Loucy (cell line): ENCODE measurements at regions not wholly inside any gene's neighbourhood (a gene's known extent, or its start where the extent isn't known, plus 50 kb on each side); places are given as distances from the start of the nearest gene placed in this dataset.

Experiments
- H2AFZ ChIP-seq: fragments of 200-600 bp; sonication (generic); 2 replicates; pipeline ENCODE4 v1.6.0; 2016; ENCODE audit warnings: antibody characterized with exemption, mild to moderate bottlenecking, low read length, moderate library complexity
- H3F3A ChIP-seq: fragments of 200-600 bp; 2 replicates; pipeline ENCODE4 v1.6.0; 2016; ENCODE audit warnings: antibody characterized with exemption, low read depth, mild to moderate bottlenecking
- H3K27me3 ChIP-seq: fragments of 200-600 bp; sonication (generic); 2 replicates; pipeline ENCODE4 v1.6.1; 2014; ENCODE audit warnings: low read length, mild to moderate bottlenecking; ENCODE audit not compliant: insufficient read depth, poor library complexity, severe bottlenecking
- H3K36me3 ChIP-seq: fragments of 200-600 bp; sonication (generic); 2 replicates; pipeline ENCODE4 v1.6.1; 2016; ENCODE audit warnings: low read length; ENCODE audit not compliant: insufficient read depth
- H3K4me1 ChIP-seq: fragments of 200-600 bp; sonication (generic); 2 replicates; pipeline ENCODE4 v1.5.1; 2014; ENCODE audit warnings: low read length, mild to moderate bottlenecking; ENCODE audit not compliant: insufficient read depth, poor library complexity, severe bottlenecking
- H3K4me2 ChIP-seq: fragments of 200-600 bp; sonication (generic); 2 replicates; pipeline ENCODE4 v1.6.0; 2014; ENCODE audit warnings: antibody characterized with exemption, low read length, low read depth, mild to moderate bottlenecking; ENCODE audit not compliant: poor library complexity, severe bottlenecking
- H3K4me3 ChIP-seq: fragments of 200-600 bp; sonication (generic); 2 replicates; pipeline ENCODE4 v1.5.1; 2014; ENCODE audit warnings: low read length, mild to moderate bottlenecking, mixed read lengths; ENCODE audit not compliant: poor library complexity, severe bottlenecking
- H3K79me2 ChIP-seq: fragments of 200-600 bp; sonication (generic); 2 replicates; pipeline ENCODE4 v1.6.1; 2014; ENCODE audit warnings: low read length; ENCODE audit not compliant: insufficient read depth
- H3K9ac ChIP-seq: fragments of 200-600 bp; sonication (generic); 2 replicates; pipeline ENCODE4 v1.6.0; 2014; ENCODE audit warnings: mild to moderate bottlenecking, low read depth, low read length, moderate library complexity; ENCODE audit not compliant: poor library complexity, severe bottlenecking
- H3K9me2 ChIP-seq: fragments of 200-600 bp; sonication (generic); replicated peaks from 2 replicates; pipeline ENCODE4 v1.6.1; 2016; ENCODE audit warnings: low read depth, low read length, mixed read lengths
- H3K9me3 ChIP-seq: fragments of 200-600 bp; sonication (generic); 2 replicates; pipeline ENCODE4 v1.6.1; 2014; ENCODE audit warnings: mild to moderate bottlenecking, antibody characterized with exemption, low read length, low read depth; ENCODE audit not compliant: insufficient read depth
- H4K20me1 ChIP-seq: fragments of 200-600 bp; sonication (generic); 2 replicates; pipeline ENCODE4 v1.6.0; 2014; ENCODE audit warnings: antibody characterized with exemption, low read length, mild to moderate bottlenecking; ENCODE audit not compliant: insufficient read depth, poor library complexity, severe bottlenecking
- EZH2phosphoT487 ChIP-seq: fragments of 200-600 bp; IDR thresholded peaks from 2 replicates; pipeline ENCODE4 v1.6.1; 2018; ENCODE audit warnings: antibody characterized with exemption, mild to moderate bottlenecking, moderate library complexity, borderline replicate concordance
- TF ChIP-seq, protein P1 (sequence below): fragments of 200-600 bp; sonication (generic); conservative IDR thresholded peaks from 2 replicates; pipeline ENCODE4 v1.5.1; 2014; ENCODE audit warnings: mild to moderate bottlenecking, antibody characterized with exemption, low read length

DNA sequence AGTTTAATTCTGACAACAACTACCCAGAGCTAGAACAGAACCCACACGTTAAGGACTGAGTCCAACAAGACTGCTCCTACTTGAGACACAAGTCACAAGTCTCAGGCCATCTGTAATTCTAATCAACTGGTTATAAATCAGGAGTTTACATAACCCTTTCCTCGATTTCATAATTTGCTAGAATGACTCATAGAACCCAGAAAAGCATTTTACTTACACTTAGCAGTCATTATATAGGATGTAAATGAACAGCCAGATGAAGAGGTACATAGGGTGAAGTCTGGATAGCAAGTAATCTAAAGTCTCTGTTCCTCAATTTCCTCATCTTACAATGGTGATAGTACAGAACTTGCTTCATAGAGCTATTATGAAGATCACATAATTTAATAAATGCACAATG lies 1018.2 kb downstream of the DIPK2A start:
- Histone ChIP-seq H2AFZ (no peak overlapping the region), H3K9me3 (no peaks in the 10 kb centered on the region), H3F3A (no peaks in the 10 kb centered on the region), H3K36me3 (no peaks in the 10 kb centered on the region), H3K27me3 (no peaks in the 10 kb centered on the region), H3K4me3 (no peak overlapping the region), H3K9me2 (no peaks in the 10 kb centered on the region), H3K79me2 (no peaks in the 10 kb centered on the region), H3K4me2 (no peak overlapping the region), H3K9ac (no peak overlapping the region), H4K20me1 (no peaks in the 10 kb centered on the region), H3K4me1 (no peaks in the 10 kb centered on the region)
- no peak for TF ChIP-seq EZH2phosphoT487
- TF ChIP-seq, protein P1, sequence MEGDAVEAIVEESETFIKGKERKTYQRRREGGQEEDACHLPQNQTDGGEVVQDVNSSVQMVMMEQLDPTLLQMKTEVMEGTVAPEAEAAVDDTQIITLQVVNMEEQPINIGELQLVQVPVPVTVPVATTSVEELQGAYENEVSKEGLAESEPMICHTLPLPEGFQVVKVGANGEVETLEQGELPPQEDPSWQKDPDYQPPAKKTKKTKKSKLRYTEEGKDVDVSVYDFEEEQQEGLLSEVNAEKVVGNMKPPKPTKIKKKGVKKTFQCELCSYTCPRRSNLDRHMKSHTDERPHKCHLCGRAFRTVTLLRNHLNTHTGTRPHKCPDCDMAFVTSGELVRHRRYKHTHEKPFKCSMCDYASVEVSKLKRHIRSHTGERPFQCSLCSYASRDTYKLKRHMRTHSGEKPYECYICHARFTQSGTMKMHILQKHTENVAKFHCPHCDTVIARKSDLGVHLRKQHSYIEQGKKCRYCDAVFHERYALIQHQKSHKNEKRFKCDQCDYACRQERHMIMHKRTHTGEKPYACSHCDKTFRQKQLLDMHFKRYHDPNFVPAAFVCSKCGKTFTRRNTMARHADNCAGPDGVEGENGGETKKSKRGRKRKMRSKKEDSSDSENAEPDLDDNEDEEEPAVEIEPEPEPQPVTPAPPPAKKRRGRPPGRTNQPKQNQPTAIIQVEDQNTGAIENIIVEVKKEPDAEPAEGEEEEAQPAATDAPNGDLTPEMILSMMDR = no peak

DNA sequence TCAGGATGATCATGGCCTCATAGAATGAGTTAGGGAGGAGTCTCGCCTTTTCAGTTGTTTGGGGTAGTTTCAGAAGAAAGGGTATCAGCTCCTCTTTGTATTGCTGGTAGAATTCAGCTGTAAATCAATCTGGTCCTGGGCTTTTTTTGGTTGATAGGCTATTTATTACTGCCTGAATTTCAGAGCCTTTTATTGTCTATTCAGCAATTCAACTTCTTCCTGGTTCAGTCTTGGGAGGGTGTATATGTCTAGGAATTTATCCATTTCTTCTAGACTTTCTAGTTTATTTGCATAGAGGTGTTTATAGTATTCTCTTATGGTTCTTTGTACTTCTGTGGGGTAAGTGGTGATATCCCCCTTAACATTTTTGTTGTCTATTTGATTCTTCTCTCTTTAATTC lies 1024.2 kb downstream of the DIPK2A start:
- no peak for TF ChIP-seq EZH2phosphoT487
- TF ChIP-seq, protein P1 = no peak
- no peaks in the 10 kb centered on the region for H3F3A ChIP-seq
- no peaks in the 10 kb centered on the region for H3K79me2 ChIP-seq
- H4K20me1 ChIP-seq = no peaks in the 10 kb centered on the region
- H3K4me2 ChIP-seq = no peak overlapping the region
- no peaks in the 10 kb centered on the region for H3K4me1 ChIP-seq
- H3K9ac ChIP-seq = no peak overlapping the region
- H3K9me3 ChIP-seq = no peaks in the 10 kb centered on the region
- H2AFZ ChIP-seq = no peak overlapping the region
- H3K4me3 ChIP-seq = no peak overlapping the region
- no peaks in the 10 kb centered on the region for H3K27me3 ChIP-seq
- no peaks in the 10 kb centered on the region for H3K9me2 ChIP-seq
- H3K36me3 ChIP-seq = no peaks in the 10 kb centered on the region

DNA sequence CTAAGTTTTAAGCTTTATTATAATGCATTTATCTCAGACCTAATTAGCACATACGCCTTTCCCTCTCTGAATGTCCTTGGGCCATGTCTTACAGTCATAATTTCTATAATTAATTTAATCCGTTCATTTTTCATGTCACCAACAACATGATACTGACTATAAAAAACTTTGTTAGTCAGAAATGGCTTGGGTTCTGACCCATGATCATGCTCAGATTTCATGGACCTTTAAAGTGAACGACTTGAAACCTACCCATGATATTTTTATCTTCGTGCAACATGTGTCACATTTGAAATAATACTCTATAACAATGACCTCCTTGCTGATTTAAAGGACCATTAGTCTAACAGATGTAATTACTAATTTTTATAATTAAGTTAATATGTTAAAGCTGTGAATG lies 1033.8 kb downstream of the DIPK2A start:
- Histone ChIP-seq H3K4me1 (no peaks in the 10 kb centered on the region), H3K79me2 (no peaks in the 10 kb centered on the region), H3K4me2 (no peak overlapping the region), H3K36me3 (no peaks in the 10 kb centered on the region), H3K9me2 (no peaks in the 10 kb centered on the region), H3K4me3 (no peak overlapping the region), H4K20me1 (no peaks in the 10 kb centered on the region), H3K9me3 (no peaks in the 10 kb centered on the region), H2AFZ (no peak overlapping the region), H3F3A (no peaks in the 10 kb centered on the region), H3K27me3 (no peaks in the 10 kb centered on the region), H3K9ac (no peak overlapping the region)
- TF ChIP-seq EZH2phosphoT487 = no peak
- TF ChIP-seq, protein P1 = no peak
